ENCODE measurements at regions not wholly inside any gene's neighbourhood (a gene's known extent, or its start where the extent isn't known, plus 50 kb on each side); places are given as distances from the start of the nearest gene placed in this dataset.

DNA sequence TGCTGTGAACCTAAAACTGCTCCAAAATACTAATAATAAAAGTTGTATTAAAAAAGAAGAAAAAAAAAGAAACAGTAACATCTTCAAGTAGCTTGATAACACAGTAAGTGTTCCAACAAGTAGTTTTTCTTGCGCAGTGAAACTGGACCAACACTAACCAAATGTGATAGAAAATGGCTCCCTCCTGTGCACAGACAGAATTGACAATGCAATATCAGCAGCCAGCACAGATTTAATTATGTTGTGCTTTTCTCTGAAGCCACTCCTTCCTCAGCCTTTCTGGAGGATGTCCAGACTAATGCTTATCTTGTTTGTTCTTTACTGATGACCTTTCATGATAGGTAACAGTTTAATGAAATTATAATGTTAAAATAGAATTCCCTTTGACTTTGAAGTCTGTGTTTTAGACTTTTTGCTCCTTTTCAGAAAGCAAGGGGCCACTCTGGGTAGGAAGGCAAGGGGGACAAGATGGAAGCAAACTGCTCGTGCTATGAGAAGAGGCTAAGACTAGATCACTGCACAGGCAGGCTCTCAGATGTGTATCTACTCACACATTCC, 147.1 kb upstream of the RPL34 start:
- TF ChIP-seq JUN (CRISPR knock-in tag; IDR thresholded peaks at IDR 0.05) (no peak), GTF3A (CRISPR knock-in tag; conservative IDR thresholded peaks at IDR 0.05) (no peak), POLR2A (IDR thresholded peaks at IDR 0.05; ENCODE audit: insufficient read depth in 1 of 2, low read depth in 2 of 2, low read length in 2 of 2) (no peak), IRX3 (CRISPR knock-in tag; IDR thresholded peaks at IDR 0.05; ENCODE audit: borderline replicate concordance, low read depth) (no peak), HOXA7 (CRISPR knock-in tag; IDR thresholded peaks at IDR 0.05) (no peak), FOXK2 (IDR thresholded peaks at IDR 0.05) (no peak), ZC3H13 (CRISPR knock-in tag; IDR thresholded peaks at IDR 0.05) (no peak), MYC (CRISPR knock-in tag; IDR thresholded peaks at IDR 0.05; ENCODE audit: borderline replicate concordance) (no peak), CEBPZ (IDR thresholded peaks at IDR 0.05; ENCODE audit: low read length) (no peak)
- TF ChIP-seq, protein P1, sequence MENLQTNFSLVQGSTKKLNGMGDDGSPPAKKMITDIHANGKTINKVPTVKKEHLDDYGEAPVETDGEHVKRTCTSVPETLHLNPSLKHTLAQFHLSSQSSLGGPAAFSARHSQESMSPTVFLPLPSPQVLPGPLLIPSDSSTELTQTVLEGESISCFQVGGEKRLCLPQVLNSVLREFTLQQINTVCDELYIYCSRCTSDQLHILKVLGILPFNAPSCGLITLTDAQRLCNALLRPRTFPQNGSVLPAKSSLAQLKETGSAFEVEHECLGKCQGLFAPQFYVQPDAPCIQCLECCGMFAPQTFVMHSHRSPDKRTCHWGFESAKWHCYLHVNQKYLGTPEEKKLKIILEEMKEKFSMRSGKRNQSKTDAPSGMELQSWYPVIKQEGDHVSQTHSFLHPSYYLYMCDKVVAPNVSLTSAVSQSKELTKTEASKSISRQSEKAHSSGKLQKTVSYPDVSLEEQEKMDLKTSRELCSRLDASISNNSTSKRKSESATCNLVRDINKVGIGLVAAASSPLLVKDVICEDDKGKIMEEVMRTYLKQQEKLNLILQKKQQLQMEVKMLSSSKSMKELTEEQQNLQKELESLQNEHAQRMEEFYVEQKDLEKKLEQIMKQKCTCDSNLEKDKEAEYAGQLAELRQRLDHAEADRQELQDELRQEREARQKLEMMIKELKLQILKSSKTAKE (CRISPR knock-in tag; IDR thresholded peaks at IDR 0.05; ENCODE audit: borderline replicate concordance) = no peak
